ENCODE measurements at regions not wholly inside any gene's neighbourhood (a gene's known extent, or its start where the extent isn't known, plus 50 kb on each side); places are given as distances from the start of the nearest gene placed in this dataset.

- no peak for DNase-seq (ENCODE audit: low read depth)
- H3K4me3 ChIP-seq (ENCODE audit: low read length) = no peak overlapping the region
Measured at GRCh38 chr2:82314836-82315472, 2010.4 kb upstream of the LRRTM1 start.

GRCh38 chr2:82307511-82307910 lies 2003.0 kb upstream of the LRRTM1 start:
- Histone ChIP-seq H3K9ac (ENCODE audit: low read length) (no peak overlapping the region), H3K36me3 (ENCODE audit: control insufficient read depth, insufficient read depth, low read length, severe bottlenecking) (no peaks in the 10 kb centered on the region), H3K9me3 (ENCODE audit: control insufficient read depth, low read length) (no peaks in the 10 kb centered on the region), H3K4me3 (ENCODE audit: low read length) (no peak overlapping the region), H3K27me3 (replicated peaks; ENCODE audit: control insufficient read depth, insufficient read depth, low read length) (no peaks in the 10 kb centered on the region), H3K4me1 (ENCODE audit: control insufficient read depth, insufficient read depth, low read length) (no peaks in the 10 kb centered on the region)
- no peak for DNase-seq (ENCODE audit: low read depth)

More at GRCh38 chr2:82314836-82315472, 2010.4 kb upstream of the LRRTM1 start:
- Histone ChIP-seq H3K9ac (ENCODE audit: low read length) (no peak overlapping the region), H3K36me3 (ENCODE audit: control insufficient read depth, insufficient read depth, low read length, severe bottlenecking) (no peaks in the 10 kb centered on the region), H3K4me1 (ENCODE audit: control insufficient read depth, insufficient read depth, low read length) (no peaks in the 10 kb centered on the region), H3K9me3 (ENCODE audit: control insufficient read depth, low read length) (no peaks in the 10 kb centered on the region), H3K27me3 (replicated peaks; ENCODE audit: control insufficient read depth, insufficient read depth, low read length) (no peaks in the 10 kb centered on the region)

- no peaks in the 10 kb centered on the region for H3K9me3 ChIP-seq (ENCODE audit: control insufficient read depth, low read length)
- H3K4me3 ChIP-seq (ENCODE audit: low read length) = no peak overlapping the region
- H3K4me1 ChIP-seq (ENCODE audit: control insufficient read depth, insufficient read depth, low read length) = no peaks in the 10 kb centered on the region
- H3K36me3 ChIP-seq (ENCODE audit: control insufficient read depth, insufficient read depth, low read length, severe bottlenecking) = no peaks in the 10 kb centered on the region
- H3K27me3 ChIP-seq (replicated peaks; ENCODE audit: control insufficient read depth, insufficient read depth, low read length) = no peaks in the 10 kb centered on the region
- DNase-seq (ENCODE audit: low read depth) = no peak
- no peak overlapping the region for H3K9ac ChIP-seq (ENCODE audit: low read length)
Measured at GRCh38 chr2:82301506-82301905, 1997.0 kb upstream of the LRRTM1 start.

GRCh38 chr2:82289446-82289845 lies 1984.9 kb upstream of the LRRTM1 start:
- H3K4me3 ChIP-seq (ENCODE audit: low read length) = no peak overlapping the region
- no peaks in the 10 kb centered on the region for H3K36me3 ChIP-seq (ENCODE audit: control insufficient read depth, insufficient read depth, low read length, severe bottlenecking)
- H3K9ac ChIP-seq (ENCODE audit: low read length) = no peak overlapping the region
- no peaks in the 10 kb centered on the region for H3K27me3 ChIP-seq (replicated peaks; ENCODE audit: control insufficient read depth, insufficient read depth, low read length)
- H3K9me3 ChIP-seq (ENCODE audit: control insufficient read depth, low read length) = no peaks in the 10 kb centered on the region
- no peaks in the 10 kb centered on the region for H3K4me1 ChIP-seq (ENCODE audit: control insufficient read depth, insufficient read depth, low read length)
- DNase-seq (ENCODE audit: low read depth) = no peak

GRCh38 chr2:82283075-82283474 lies 1978.5 kb upstream of the LRRTM1 start:
- no peaks in the 10 kb centered on the region for H3K27me3 ChIP-seq (replicated peaks; ENCODE audit: control insufficient read depth, insufficient read depth, low read length)
- H3K9me3 ChIP-seq (ENCODE audit: control insufficient read depth, low read length) = no peaks in the 10 kb centered on the region
- H3K36me3 ChIP-seq (ENCODE audit: control insufficient read depth, insufficient read depth, low read length, severe bottlenecking) = no peaks in the 10 kb centered on the region
- H3K4me3 ChIP-seq (ENCODE audit: low read length) = no peak overlapping the region
- no peaks in the 10 kb centered on the region for H3K4me1 ChIP-seq (ENCODE audit: control insufficient read depth, insufficient read depth, low read length)
- no peak for DNase-seq (ENCODE audit: low read depth)
- H3K9ac ChIP-seq (ENCODE audit: low read length) = no peak overlapping the region

GRCh38 chr2:82282111-82282882 lies 1977.7 kb upstream of the LRRTM1 start:
- DNase-seq (ENCODE audit: low read depth) = no peak
- Histone ChIP-seq H3K9me3 (ENCODE audit: control insufficient read depth, low read length) (no peaks in the 10 kb centered on the region), H3K36me3 (ENCODE audit: control insufficient read depth, insufficient read depth, low read length, severe bottlenecking) (no peaks in the 10 kb centered on the region), H3K4me1 (ENCODE audit: control insufficient read depth, insufficient read depth, low read length) (no peaks in the 10 kb centered on the region), H3K9ac (ENCODE audit: low read length) (no peak overlapping the region), H3K4me3 (ENCODE audit: low read length) (no peak overlapping the region), H3K27me3 (replicated peaks; ENCODE audit: control insufficient read depth, insufficient read depth, low read length) (no peaks in the 10 kb centered on the region)

GRCh38 chr2:82279367-82279766 lies 1974.8 kb upstream of the LRRTM1 start:
- H3K4me1 ChIP-seq (ENCODE audit: control insufficient read depth, insufficient read depth, low read length) = no peaks in the 10 kb centered on the region
- no peaks in the 10 kb centered on the region for H3K36me3 ChIP-seq (ENCODE audit: control insufficient read depth, insufficient read depth, low read length, severe bottlenecking)
- H3K4me3 ChIP-seq (ENCODE audit: low read length) = no peak overlapping the region
- no peak for DNase-seq (ENCODE audit: low read depth)
- H3K9me3 ChIP-seq (ENCODE audit: control insufficient read depth, low read length) = no peaks in the 10 kb centered on the region
- no peaks in the 10 kb centered on the region for H3K27me3 ChIP-seq (replicated peaks; ENCODE audit: control insufficient read depth, insufficient read depth, low read length)
- H3K9ac ChIP-seq (ENCODE audit: low read length) = no peak overlapping the region

GRCh38 chr2:82278416-82278815 lies 1973.9 kb upstream of the LRRTM1 start:
- Histone ChIP-seq H3K4me1 (ENCODE audit: control insufficient read depth, insufficient read depth, low read length) (no peaks in the 10 kb centered on the region), H3K36me3 (ENCODE audit: control insufficient read depth, insufficient read depth, low read length, severe bottlenecking) (no peaks in the 10 kb centered on the region), H3K9ac (ENCODE audit: low read length) (no peak overlapping the region), H3K4me3 (ENCODE audit: low read length) (no peak overlapping the region), H3K27me3 (replicated peaks; ENCODE audit: control insufficient read depth, insufficient read depth, low read length) (no peaks in the 10 kb centered on the region), H3K9me3 (ENCODE audit: control insufficient read depth, low read length) (no peaks in the 10 kb centered on the region)
- DNase-seq (ENCODE audit: low read depth) = no peak

- Histone ChIP-seq H3K36me3 (ENCODE audit: control insufficient read depth, insufficient read depth, low read length, severe bottlenecking) (no peaks in the 10 kb centered on the region), H3K4me1 (ENCODE audit: control insufficient read depth, insufficient read depth, low read length) (no peaks in the 10 kb centered on the region), H3K9me3 (ENCODE audit: control insufficient read depth, low read length) (no peaks in the 10 kb centered on the region), H3K9ac (ENCODE audit: low read length) (no peak overlapping the region), H3K27me3 (replicated peaks; ENCODE audit: control insufficient read depth, insufficient read depth, low read length) (no peaks in the 10 kb centered on the region), H3K4me3 (ENCODE audit: low read length) (no peak overlapping the region)
- DNase-seq (ENCODE audit: low read depth) = no peak
Measured at GRCh38 chr2:82275599-82275998, 1971.0 kb upstream of the LRRTM1 start.

- no peak for DNase-seq (ENCODE audit: low read depth)
- H3K4me3 ChIP-seq (ENCODE audit: low read length) = no peak overlapping the region
- H3K36me3 ChIP-seq (ENCODE audit: control insufficient read depth, insufficient read depth, low read length, severe bottlenecking) = no peaks in the 10 kb centered on the region
- no peaks in the 10 kb centered on the region for H3K9me3 ChIP-seq (ENCODE audit: control insufficient read depth, low read length)
- no peaks in the 10 kb centered on the region for H3K4me1 ChIP-seq (ENCODE audit: control insufficient read depth, insufficient read depth, low read length)
- H3K9ac ChIP-seq (ENCODE audit: low read length) = no peak overlapping the region
- H3K27me3 ChIP-seq (replicated peaks; ENCODE audit: control insufficient read depth, insufficient read depth, low read length) = no peaks in the 10 kb centered on the region
Measured at GRCh38 chr2:82268446-82268845, 1963.9 kb upstream of the LRRTM1 start.

GRCh38 chr2:82260521-82260920 lies 1956.0 kb upstream of the LRRTM1 start:
- H3K9ac ChIP-seq (ENCODE audit: low read length) = no peak overlapping the region
- DNase-seq (ENCODE audit: low read depth) = no peak
- no peaks in the 10 kb centered on the region for H3K4me1 ChIP-seq (ENCODE audit: control insufficient read depth, insufficient read depth, low read length)
- H3K4me3 ChIP-seq (ENCODE audit: low read length) = no peak overlapping the region
- H3K27me3 ChIP-seq (replicated peaks; ENCODE audit: control insufficient read depth, insufficient read depth, low read length) = no peaks in the 10 kb centered on the region
- H3K36me3 ChIP-seq (ENCODE audit: control insufficient read depth, insufficient read depth, low read length, severe bottlenecking) = no peaks in the 10 kb centered on the region
- peaks cover 3% of the 10 kb centered on the region for H3K9me3 ChIP-seq (ENCODE audit: control insufficient read depth, low read length)
